ENCODE measurements at regions not wholly inside any gene's neighbourhood (a gene's known extent, or its start where the extent isn't known, plus 50 kb on each side); places are given as distances from the start of the nearest gene placed in this dataset.

DNA sequence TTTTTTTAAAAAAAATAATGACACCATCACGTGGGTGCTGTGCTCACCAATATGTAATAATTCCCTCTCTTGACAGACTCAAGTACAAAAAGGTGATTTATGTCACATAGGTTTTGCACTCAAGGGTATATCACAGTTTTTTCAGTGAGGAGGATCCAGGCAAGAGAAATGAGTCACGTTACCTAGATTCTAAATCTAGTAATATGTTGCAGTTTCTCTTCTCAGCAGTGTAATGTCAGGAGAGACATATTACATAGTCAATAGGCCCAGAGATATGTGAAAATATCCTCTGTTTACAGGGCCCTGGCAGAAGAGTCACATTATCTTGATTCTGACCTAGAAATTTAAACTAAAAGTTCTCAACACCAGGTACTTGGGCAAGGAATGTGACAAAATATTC, 1024.1 kb upstream of the AMELY start:
- no peak for DNase-seq (ENCODE audit: low spot score)
- TF ChIP-seq, protein P1, sequence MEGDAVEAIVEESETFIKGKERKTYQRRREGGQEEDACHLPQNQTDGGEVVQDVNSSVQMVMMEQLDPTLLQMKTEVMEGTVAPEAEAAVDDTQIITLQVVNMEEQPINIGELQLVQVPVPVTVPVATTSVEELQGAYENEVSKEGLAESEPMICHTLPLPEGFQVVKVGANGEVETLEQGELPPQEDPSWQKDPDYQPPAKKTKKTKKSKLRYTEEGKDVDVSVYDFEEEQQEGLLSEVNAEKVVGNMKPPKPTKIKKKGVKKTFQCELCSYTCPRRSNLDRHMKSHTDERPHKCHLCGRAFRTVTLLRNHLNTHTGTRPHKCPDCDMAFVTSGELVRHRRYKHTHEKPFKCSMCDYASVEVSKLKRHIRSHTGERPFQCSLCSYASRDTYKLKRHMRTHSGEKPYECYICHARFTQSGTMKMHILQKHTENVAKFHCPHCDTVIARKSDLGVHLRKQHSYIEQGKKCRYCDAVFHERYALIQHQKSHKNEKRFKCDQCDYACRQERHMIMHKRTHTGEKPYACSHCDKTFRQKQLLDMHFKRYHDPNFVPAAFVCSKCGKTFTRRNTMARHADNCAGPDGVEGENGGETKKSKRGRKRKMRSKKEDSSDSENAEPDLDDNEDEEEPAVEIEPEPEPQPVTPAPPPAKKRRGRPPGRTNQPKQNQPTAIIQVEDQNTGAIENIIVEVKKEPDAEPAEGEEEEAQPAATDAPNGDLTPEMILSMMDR (IDR thresholded peaks at IDR 0.05; ENCODE audit: borderline replicate concordance, control extremely low read depth, extremely low read depth, insufficient read depth, missing control alignments) = no peak
- in situ Hi-C loops (cut with MboI; ENCODE audit: low sequenced_read_pairs, unreplicated experiment) = no loop called here

DNA sequence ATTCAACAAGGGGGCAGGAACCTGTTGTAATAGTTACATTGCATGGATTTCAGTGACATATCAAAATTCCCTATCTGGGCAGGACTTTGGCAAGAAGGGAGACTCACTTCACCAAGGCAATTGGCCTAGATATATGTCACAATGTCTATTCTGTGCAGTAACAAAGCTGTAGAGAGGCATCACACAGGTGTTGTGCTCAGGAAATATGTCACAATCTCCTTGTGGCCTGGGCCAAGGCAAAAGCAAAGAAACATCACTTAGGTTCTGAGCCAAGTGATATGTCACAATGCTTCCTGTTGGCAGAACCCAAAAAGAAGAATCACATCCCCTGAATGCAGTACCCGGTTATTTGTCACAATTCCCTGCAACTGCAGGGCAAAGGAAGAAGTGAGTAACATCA, 1020.9 kb upstream of the AMELY start:
- in situ Hi-C loops (cut with MboI; ENCODE audit: low sequenced_read_pairs, unreplicated experiment) = no loop called here
- TF ChIP-seq, protein P1 (IDR thresholded peaks at IDR 0.05; ENCODE audit: borderline replicate concordance, control extremely low read depth, extremely low read depth, insufficient read depth, missing control alignments) = no peak
- no peak for DNase-seq (ENCODE audit: low spot score)

DNA sequence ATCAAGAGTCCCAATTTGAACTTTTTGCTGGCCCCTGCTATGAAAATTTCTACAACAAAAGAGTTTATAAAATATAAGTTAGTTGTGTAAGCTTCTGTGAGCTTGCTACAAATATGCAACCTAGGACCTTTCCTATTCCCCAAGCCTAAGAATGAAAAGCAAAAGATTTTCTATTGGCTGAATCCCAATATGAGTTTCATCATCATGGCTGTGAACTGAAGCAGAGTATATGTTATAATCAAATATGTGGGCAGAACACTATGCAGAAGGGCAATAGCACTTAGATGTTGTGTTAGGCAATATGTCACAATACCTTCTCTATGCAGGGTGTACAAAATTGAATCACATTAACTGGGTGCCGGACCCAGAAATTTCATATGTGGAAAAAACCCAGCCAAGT, 1018.3 kb upstream of the AMELY start:
- TF ChIP-seq, protein P1 (IDR thresholded peaks at IDR 0.05; ENCODE audit: borderline replicate concordance, control extremely low read depth, extremely low read depth, insufficient read depth, missing control alignments) = no peak
- DNase-seq (ENCODE audit: low spot score) = no peak
- in situ Hi-C loops (cut with MboI; ENCODE audit: low sequenced_read_pairs, unreplicated experiment) = no loop called here

DNA sequence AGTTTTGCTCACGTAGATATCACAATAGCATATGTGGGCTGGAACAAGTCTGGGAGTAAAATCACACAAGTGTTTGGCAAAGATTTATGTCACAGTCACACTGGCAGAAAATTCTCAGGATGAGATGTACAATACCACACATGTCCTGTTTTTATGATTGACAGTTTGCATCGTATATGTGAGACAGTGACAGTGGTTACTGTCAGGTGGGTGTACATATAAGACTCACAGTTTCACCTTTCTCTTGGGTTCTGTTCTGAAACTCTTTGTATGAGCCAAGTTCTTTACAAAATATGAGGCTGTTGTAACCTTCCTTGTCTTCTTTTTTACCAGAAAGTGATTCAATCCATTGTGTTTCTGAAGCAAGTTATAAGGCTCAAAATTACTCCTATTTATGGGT, 1012.5 kb upstream of the AMELY start:
- no peak for DNase-seq (ENCODE audit: low spot score)
- in situ Hi-C loops (cut with MboI; ENCODE audit: low sequenced_read_pairs, unreplicated experiment) = no loop called here
- TF ChIP-seq, protein P1 (IDR thresholded peaks at IDR 0.05; ENCODE audit: borderline replicate concordance, control extremely low read depth, extremely low read depth, insufficient read depth, missing control alignments) = no peak

DNA sequence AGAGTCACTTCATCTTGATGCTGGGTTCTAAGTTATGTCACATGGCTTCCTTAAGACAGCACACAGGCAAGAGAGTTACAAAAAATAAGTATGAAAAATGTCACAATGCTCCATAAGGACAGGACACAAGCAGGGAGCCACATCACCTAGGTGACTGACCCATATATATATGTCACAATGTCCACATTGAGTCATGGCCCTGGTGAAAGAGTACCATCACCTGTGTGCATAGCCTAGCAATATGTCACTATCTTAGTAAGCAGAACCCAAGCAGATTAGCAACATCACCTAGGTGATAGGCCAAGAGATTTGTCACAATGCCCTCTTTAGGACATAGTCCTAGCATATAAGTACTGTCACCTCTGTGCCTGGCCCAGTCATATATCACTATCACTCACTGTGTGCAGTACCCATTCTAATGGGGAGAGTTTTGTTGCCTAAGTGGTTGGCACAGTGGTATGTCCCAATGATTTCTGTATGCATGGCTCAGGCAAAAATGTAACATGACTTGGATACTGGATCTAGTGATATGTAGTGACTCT, 1012.0 kb upstream of the AMELY start:
- in situ Hi-C loops (cut with MboI; ENCODE audit: low sequenced_read_pairs, unreplicated experiment) = no loop called here
- DNase-seq (ENCODE audit: low spot score) = no peak
- TF ChIP-seq, protein P1 (IDR thresholded peaks at IDR 0.05; ENCODE audit: borderline replicate concordance, control extremely low read depth, extremely low read depth, insufficient read depth, missing control alignments) = no peak

DNA sequence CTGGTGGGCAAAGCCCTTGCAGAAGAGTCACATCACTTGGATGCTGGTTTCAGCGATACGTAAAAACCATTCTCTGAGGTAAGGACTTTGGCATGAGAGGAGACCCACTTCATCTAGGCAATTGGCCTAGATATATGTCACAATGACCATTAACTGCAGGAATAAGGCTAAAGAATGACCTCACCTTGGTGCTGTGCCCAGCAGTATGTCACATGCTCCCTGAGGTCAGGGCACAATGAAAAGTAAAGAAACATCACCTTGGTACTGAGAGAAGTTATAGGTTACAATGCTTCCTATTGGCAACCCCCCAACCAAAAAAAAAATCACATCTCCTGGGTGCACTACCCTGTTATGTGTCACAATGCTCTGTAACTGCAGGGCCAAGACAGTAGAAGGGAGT, 1008.8 kb upstream of the AMELY start:
- in situ Hi-C loops (cut with MboI; ENCODE audit: low sequenced_read_pairs, unreplicated experiment) = no loop called here
- TF ChIP-seq, protein P1 (IDR thresholded peaks at IDR 0.05; ENCODE audit: borderline replicate concordance, control extremely low read depth, extremely low read depth, insufficient read depth, missing control alignments) = no peak
- no peak for DNase-seq (ENCODE audit: low spot score)

DNA sequence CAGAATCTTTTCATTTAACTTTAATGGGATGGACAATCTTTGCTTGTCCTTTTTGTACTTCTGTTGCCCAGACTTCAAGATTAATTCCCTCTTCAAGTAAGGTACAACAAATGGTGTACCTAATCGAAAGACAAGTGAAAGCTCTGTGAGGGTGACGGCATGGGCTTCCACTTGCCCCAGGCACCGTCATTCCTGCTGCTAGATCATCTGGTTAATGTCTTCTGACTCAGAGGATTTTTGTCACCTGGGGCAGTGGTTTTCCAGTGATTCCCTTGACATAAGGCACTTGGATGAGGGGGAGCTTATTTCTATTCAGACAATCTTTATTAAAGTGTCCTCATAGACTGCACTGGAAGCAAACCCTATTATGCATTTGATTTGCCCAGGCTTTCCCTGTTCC, 977.0 kb upstream of the AMELY start:
- no peak for DNase-seq (ENCODE audit: low spot score)
- in situ Hi-C loops (cut with MboI; ENCODE audit: low sequenced_read_pairs, unreplicated experiment) = no loop called here
- TF ChIP-seq, protein P1 (IDR thresholded peaks at IDR 0.05; ENCODE audit: borderline replicate concordance, control extremely low read depth, extremely low read depth, insufficient read depth, missing control alignments) = no peak

All from GM13976 (cell line).